KMS-11 (cell line): ENCODE measurements at regions not wholly inside any gene's neighbourhood (a gene's known extent, or its start where the extent isn't known, plus 50 kb on each side); places are given as distances from the start of the nearest gene placed in this dataset.

Source experiments
- H2AFZ ChIP-seq: fragments of 200-600 bp; sonication (generic); 2 replicates; pipeline ENCODE4 v1.6.1; 2016; ENCODE audit warnings: antibody characterized with exemption, mixed run types, low read depth
- H3K27ac ChIP-seq: fragments of 200-600 bp; sonication (generic); 2 replicates; pipeline ENCODE4 v1.6.1; 2016; ENCODE audit warnings: mild to moderate bottlenecking, mixed run types
- H3K27me3 ChIP-seq: fragments of 200-600 bp; sonication (generic); 2 replicates; pipeline ENCODE4 v1.6.1; 2017; ENCODE audit warnings: mild to moderate bottlenecking, low read depth, mixed run types, moderate library complexity; ENCODE audit not compliant: insufficient read depth
- H3K36me3 ChIP-seq: fragments of 200-600 bp; sonication (generic); 2 replicates; pipeline ENCODE4 v1.6.1; 2017; ENCODE audit warnings: mild to moderate bottlenecking, mixed run types; ENCODE audit not compliant: insufficient read depth
- H3K4me1 ChIP-seq: fragments of 200-600 bp; sonication (generic); 2 replicates; pipeline ENCODE4 v1.6.1; 2016; ENCODE audit warnings: mild to moderate bottlenecking, low read depth, mixed run types; ENCODE audit not compliant: poor library complexity, severe bottlenecking
- H3K4me2 ChIP-seq: fragments of 200-600 bp; sonication (generic); 2 replicates; pipeline ENCODE4 v1.7.0; 2016; ENCODE audit warnings: mild to moderate bottlenecking, mixed run types
- H3K4me3 ChIP-seq: fragments of 200-600 bp; sonication (generic); IDR thresholded peaks from 2 replicates; pipeline ENCODE4 v1.6.1; 2017; ENCODE audit warnings: low read depth, low read length, mixed read lengths; ENCODE audit not compliant: insufficient read depth
- H3K79me2 ChIP-seq: fragments of 200-600 bp; sonication (generic); 2 replicates; pipeline ENCODE4 v1.6.1; 2016; ENCODE audit warnings: low read depth, mixed run types; ENCODE audit not compliant: insufficient read depth
- H3K9ac ChIP-seq: fragments of 200-600 bp; sonication (generic); 2 replicates; pipeline ENCODE4 v1.6.1; 2016; ENCODE audit warnings: mild to moderate bottlenecking, mixed run types
- H4K20me1 ChIP-seq: fragments of 200-600 bp; sonication (generic); 2 replicates; pipeline ENCODE4 v1.6.1; 2016; ENCODE audit warnings: mild to moderate bottlenecking, mixed run types; ENCODE audit not compliant: insufficient read depth
- CTCF ChIP-seq: fragments of 200-600 bp; sonication (generic); conservative IDR thresholded peaks from 2 replicates; pipeline ENCODE4 v1.6.1; 2017; ENCODE audit warnings: low read depth, mild to moderate bottlenecking, antibody characterized with exemption, low read length, moderate library complexity, mixed read lengths

DNA sequence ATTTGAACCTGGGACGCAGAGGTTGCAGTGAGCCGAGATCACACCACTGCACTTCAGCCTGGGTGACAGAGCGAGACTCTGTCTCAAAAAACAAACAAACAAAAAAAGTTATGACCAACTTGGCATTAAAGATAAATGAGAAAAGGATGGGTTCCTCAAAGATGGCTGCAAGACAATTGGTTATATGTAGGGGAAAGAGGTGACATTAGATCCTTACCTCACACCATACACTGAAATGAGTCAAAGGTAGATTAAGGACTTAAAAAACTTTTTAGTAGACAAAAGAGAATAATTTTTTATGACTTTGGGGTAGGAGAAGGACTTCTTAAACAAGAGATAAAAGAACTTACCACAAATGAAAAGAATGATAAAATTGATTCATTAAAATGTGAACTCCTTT is 74.5 kb downstream of the SYF2 start:
- H3K4me1 ChIP-seq: no peaks in the 10 kb centered on the region
- no peak for TF ChIP-seq CTCF
- no peak overlapping the region for H3K27ac ChIP-seq
- H3K4me3 ChIP-seq: no peak overlapping the region
- no peaks in the 10 kb centered on the region for H3K79me2 ChIP-seq
- no peaks in the 10 kb centered on the region for H3K27me3 ChIP-seq
- H2AFZ ChIP-seq: no peak overlapping the region
- H3K36me3 ChIP-seq: no peaks in the 10 kb centered on the region
- H4K20me1 ChIP-seq: no peaks in the 10 kb centered on the region
- H3K4me2 ChIP-seq: no peak overlapping the region
- no peak overlapping the region for H3K9ac ChIP-seq

GRCh38 chr1:25150985-25151495 is 81.3 kb downstream of the SYF2 start:
- Histone ChIP-seq H3K4me2 (no peak overlapping the region), H3K9ac (no peak overlapping the region), H3K36me3 (no peaks in the 10 kb centered on the region), H3K4me3 (no peak overlapping the region), H3K27ac (no peak overlapping the region), H2AFZ (no peak overlapping the region), H4K20me1 (no peaks in the 10 kb centered on the region), H3K27me3 (no peaks in the 10 kb centered on the region), H3K79me2 (no peaks in the 10 kb centered on the region), H3K4me1 (no peaks in the 10 kb centered on the region)
- no peak for TF ChIP-seq CTCF

- no peaks in the 10 kb centered on the region for H3K36me3 ChIP-seq
- no peak overlapping the region for H3K9ac ChIP-seq
- no peak overlapping the region for H3K27ac ChIP-seq
- no peaks in the 10 kb centered on the region for H3K79me2 ChIP-seq
- peak; percentile 64 for TF ChIP-seq CTCF
- no peaks in the 10 kb centered on the region for H4K20me1 ChIP-seq
- no peak overlapping the region for H3K4me2 ChIP-seq
- H3K4me1 ChIP-seq: no peaks in the 10 kb centered on the region
- no peaks in the 10 kb centered on the region for H3K27me3 ChIP-seq
- H3K4me3 ChIP-seq: no peak overlapping the region
- H2AFZ ChIP-seq: 0 out of 2 replicates have a peak overlapping the region, but pooled peaks have one; percentile 21
Observed at GRCh38 chr1:25148673-25149300, 83.5 kb downstream of the SYF2 start.

DNA sequence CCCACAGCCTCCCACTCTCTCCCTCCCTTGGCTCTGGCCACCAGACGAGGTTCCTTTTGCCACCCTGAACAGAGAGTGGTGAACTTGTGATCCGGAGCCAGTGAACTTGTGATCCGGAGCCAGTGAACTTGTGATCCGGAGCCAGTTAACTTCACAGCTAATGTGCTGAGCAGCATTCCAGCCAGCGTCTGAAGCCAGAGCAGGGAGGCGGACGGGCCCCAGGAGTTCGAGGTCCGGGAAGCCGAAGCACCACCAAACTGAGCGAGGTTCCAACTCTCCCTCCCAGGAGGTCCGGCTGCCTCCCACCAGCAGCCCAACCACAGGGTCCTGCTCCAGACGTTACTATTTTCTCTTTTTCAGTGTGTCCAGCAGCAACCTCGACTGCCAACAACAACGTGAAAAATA is 85.8 kb downstream of the SYF2 start:
- no peak overlapping the region for H3K4me2 ChIP-seq
- no peaks in the 10 kb centered on the region for H3K4me1 ChIP-seq
- no peaks in the 10 kb centered on the region for H3K27me3 ChIP-seq
- H4K20me1 ChIP-seq: no peaks in the 10 kb centered on the region
- no peaks in the 10 kb centered on the region for H3K79me2 ChIP-seq
- H3K4me3 ChIP-seq: no peak overlapping the region
- H3K9ac ChIP-seq: no peak overlapping the region
- no peak overlapping the region for H3K27ac ChIP-seq
- H3K36me3 ChIP-seq: no peaks in the 10 kb centered on the region
- no peak overlapping the region for H2AFZ ChIP-seq
- no peak for TF ChIP-seq CTCF
